H1 (cell line): ENCODE measurements at regions not wholly inside any gene's neighbourhood (a gene's known extent, or its start where the extent isn't known, plus 50 kb on each side); places are given as distances from the start of the nearest gene placed in this dataset.

Experiments
- CEBPB ChIP-seq: IDR thresholded peaks from 2 replicates; pipeline ENCODE4 v1.6.1; 2012; ENCODE audit warnings: low read depth, low read length
- EGR1 ChIP-seq: IDR thresholded peaks from 2 replicates; pipeline ENCODE4 v1.6.1; 2011; ENCODE audit warnings: low read depth, low read length, borderline replicate concordance
- EP300 ChIP-seq, 2 experiments: IDR thresholded peaks; 1 replicate in 1 of 2; 2 replicates in 1 of 2; pipeline ENCODE4 v1.6.1; 2011 to 2012; ENCODE audit warnings: low read depth in 2 of 2, low read length in 2 of 2, mild to moderate bottlenecking in 2 of 2, borderline replicate concordance in 1 of 2, inconsistent platforms in 1 of 2, moderate library complexity in 1 of 2
- EZH2 ChIP-seq: fragments of 200-600 bp; sonication (generic); IDR thresholded peaks from 2 replicates; pipeline ENCODE4 v1.7.1; 2012; ENCODE audit warnings: low read depth, mild to moderate bottlenecking, moderate library complexity, low read length, inconsistent platforms; ENCODE audit not compliant: severe bottlenecking
- GABPA ChIP-seq: IDR thresholded peaks from 2 replicates; pipeline ENCODE4 v1.6.1; 2011; ENCODE audit warnings: mild to moderate bottlenecking, low read length, moderate library complexity, borderline replicate concordance; ENCODE audit not compliant: insufficient read depth
- POLR2A ChIP-seq, 2 experiments: IDR thresholded peaks; 1 replicate in 1 of 2; 2 replicates in 1 of 2; pipeline ENCODE4 v1.6.1; 2011; ENCODE audit warnings: low read depth in 2 of 2, low read length in 2 of 2, mild to moderate bottlenecking in 2 of 2; ENCODE audit errors: control extremely low read depth in 1 of 2
- POLR2AphosphoS5 ChIP-seq: IDR thresholded peaks from 2 replicates; pipeline ENCODE4 v1.6.1; 2011; ENCODE audit warnings: low read depth, low read length
- RXRA ChIP-seq: IDR thresholded peaks from 2 replicates; pipeline ENCODE4 v1.6.1; 2011; ENCODE audit warnings: low read depth, mild to moderate bottlenecking, low read length, moderate library complexity; ENCODE audit not compliant: insufficient read depth
- SIN3A ChIP-seq, 2 experiments: IDR thresholded peaks in 1 of 2; conservative IDR thresholded peaks in 1 of 2; 2 replicates each; pipeline ENCODE4 v1.6.1; 2011 to 2012; ENCODE audit warnings: low read length in 2 of 2, improper control_type of control experiment in 1 of 2, low read depth in 1 of 2, mild to moderate bottlenecking in 1 of 2
- SIRT6 ChIP-seq: IDR thresholded peaks from one replicate; pipeline ENCODE4 v1.7.1; 2012; ENCODE audit warnings: low read length, inconsistent platforms
- SP1 ChIP-seq: IDR thresholded peaks from 2 replicates; pipeline ENCODE4 v1.6.1; 2011; ENCODE audit warnings: low read depth, low read length
- TCF12 ChIP-seq: IDR thresholded peaks from 2 replicates; pipeline ENCODE4 v1.6.1; 2011; ENCODE audit warnings: low read depth, mild to moderate bottlenecking, low read length
- TF ChIP-seq, protein P1 (sequence below), 3 experiments: IDR thresholded peaks; 1 replicate in 2 of 3; 2 replicates in 1 of 3; pipeline versions ENCODE4 v1.5.1 to v1.6.1; 2011; ENCODE audit warnings: low read length in 3 of 3, mild to moderate bottlenecking in 3 of 3, inconsistent platforms in 2 of 3, low read depth in 1 of 3, moderate library complexity in 1 of 3; ENCODE audit not compliant: insufficient read depth in 1 of 3; ENCODE audit errors: control extremely low read depth in 1 of 3

DNA sequence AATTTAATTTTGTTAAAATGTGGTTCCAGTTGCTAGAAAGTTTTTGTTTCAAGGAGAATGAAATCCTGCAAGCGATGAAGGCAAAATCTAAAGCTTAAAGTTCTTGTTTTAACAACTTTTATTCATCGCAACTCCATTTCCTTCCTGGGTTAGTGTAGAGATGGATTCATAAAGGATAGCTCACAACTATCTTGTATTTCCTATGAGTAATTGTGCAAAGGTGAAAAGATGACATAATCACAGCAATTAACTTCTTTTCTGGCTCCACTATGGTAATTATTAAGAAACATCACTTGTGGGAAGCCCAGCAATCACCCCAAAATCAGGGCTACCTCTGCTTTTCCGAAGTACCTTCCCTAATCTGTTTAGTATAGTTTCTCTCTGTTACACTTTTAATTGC, 80.8 kb upstream of the SEMA6A start:
- TF ChIP-seq SIN3A (conservative IDR thresholded peaks at IDR 0.05 in 1 of 2, IDR thresholded peaks at IDR 0.05 in 1 of 2; ENCODE audit: low read depth in 1 of 2, low read length in 2 of 2) (no peak), POLR2A (IDR thresholded peaks at IDR 0.05; ENCODE audit: control extremely low read depth in 1 of 2, low read depth in 2 of 2, low read length in 2 of 2) (no peak), EP300 (IDR thresholded peaks at IDR 0.05; ENCODE audit: borderline replicate concordance in 1 of 2, low read depth in 2 of 2, low read length in 2 of 2) (no peak), SIRT6 (no peak), RXRA (no peak), GABPA (no peak), POLR2AphosphoS5 (no peak), EGR1 (no peak), TCF12 (no peak), EZH2 (no peak), SP1 (no peak), CEBPB (no peak)
- TF ChIP-seq, protein P1, sequence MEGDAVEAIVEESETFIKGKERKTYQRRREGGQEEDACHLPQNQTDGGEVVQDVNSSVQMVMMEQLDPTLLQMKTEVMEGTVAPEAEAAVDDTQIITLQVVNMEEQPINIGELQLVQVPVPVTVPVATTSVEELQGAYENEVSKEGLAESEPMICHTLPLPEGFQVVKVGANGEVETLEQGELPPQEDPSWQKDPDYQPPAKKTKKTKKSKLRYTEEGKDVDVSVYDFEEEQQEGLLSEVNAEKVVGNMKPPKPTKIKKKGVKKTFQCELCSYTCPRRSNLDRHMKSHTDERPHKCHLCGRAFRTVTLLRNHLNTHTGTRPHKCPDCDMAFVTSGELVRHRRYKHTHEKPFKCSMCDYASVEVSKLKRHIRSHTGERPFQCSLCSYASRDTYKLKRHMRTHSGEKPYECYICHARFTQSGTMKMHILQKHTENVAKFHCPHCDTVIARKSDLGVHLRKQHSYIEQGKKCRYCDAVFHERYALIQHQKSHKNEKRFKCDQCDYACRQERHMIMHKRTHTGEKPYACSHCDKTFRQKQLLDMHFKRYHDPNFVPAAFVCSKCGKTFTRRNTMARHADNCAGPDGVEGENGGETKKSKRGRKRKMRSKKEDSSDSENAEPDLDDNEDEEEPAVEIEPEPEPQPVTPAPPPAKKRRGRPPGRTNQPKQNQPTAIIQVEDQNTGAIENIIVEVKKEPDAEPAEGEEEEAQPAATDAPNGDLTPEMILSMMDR (IDR thresholded peaks at IDR 0.05; ENCODE audit: control extremely low read depth in 1 of 3, insufficient read depth in 1 of 3, low read depth in 1 of 3, low read length in 3 of 3): no peak
